PC-3 (cell line): ENCODE measurements at regions not wholly inside any gene's neighbourhood (a gene's known extent, or its start where the extent isn't known, plus 50 kb on each side); places are given as distances from the start of the nearest gene placed in this dataset.

Experiments
- EZH2 ChIP-seq: fragments of 300-600 bp; sonication (generic); IDR thresholded peaks from one replicate; pipeline ENCODE4 v1.6.1; 2017; ENCODE audit warnings: antibody characterized with exemption, mild to moderate bottlenecking, low read length; ENCODE audit not compliant: unreplicated experiment
- TF ChIP-seq, protein P1 (sequence below): fragments of 300-600 bp; sonication (generic); conservative IDR thresholded peaks from 2 replicates; pipeline ENCODE4 v1.5.1; 2017; ENCODE audit warnings: antibody characterized with exemption, low read depth, mild to moderate bottlenecking, low read length

DNA sequence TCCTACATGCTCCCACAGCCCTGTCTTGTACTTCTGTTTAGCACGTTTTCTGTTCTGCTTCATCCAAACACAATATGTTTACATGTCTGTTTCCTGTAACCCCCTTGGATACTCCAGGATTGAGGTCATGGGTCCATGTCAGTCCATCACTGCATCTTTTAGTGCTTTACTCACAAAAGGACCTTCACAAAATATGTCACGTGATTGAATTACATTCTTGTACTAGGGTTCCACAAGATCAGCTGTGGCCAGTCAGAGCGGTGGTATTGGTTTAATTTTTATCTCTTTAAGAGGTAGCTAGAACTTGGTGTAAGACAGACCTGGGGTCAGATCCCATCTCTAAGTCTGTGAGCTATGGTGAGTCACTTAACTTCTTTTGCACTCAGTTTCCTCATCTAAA is 201.2 kb upstream of the FAM78B start:
- TF ChIP-seq, protein P1, sequence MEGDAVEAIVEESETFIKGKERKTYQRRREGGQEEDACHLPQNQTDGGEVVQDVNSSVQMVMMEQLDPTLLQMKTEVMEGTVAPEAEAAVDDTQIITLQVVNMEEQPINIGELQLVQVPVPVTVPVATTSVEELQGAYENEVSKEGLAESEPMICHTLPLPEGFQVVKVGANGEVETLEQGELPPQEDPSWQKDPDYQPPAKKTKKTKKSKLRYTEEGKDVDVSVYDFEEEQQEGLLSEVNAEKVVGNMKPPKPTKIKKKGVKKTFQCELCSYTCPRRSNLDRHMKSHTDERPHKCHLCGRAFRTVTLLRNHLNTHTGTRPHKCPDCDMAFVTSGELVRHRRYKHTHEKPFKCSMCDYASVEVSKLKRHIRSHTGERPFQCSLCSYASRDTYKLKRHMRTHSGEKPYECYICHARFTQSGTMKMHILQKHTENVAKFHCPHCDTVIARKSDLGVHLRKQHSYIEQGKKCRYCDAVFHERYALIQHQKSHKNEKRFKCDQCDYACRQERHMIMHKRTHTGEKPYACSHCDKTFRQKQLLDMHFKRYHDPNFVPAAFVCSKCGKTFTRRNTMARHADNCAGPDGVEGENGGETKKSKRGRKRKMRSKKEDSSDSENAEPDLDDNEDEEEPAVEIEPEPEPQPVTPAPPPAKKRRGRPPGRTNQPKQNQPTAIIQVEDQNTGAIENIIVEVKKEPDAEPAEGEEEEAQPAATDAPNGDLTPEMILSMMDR: no peak
- TF ChIP-seq EZH2: no peak
